HG02885 (cell line): ENCODE measurements at regions not wholly inside any gene's neighbourhood (a gene's known extent, or its start where the extent isn't known, plus 50 kb on each side); places are given as distances from the start of the nearest gene placed in this dataset.

Source experiments
- ATAC-seq: cut with Tn5 transposase; IDR thresholded peaks from one replicate; pipeline ENCODE4 v1.9.1; 2021; ENCODE audit warnings: mild to moderate bottlenecking; ENCODE audit not compliant: unreplicated experiment, poor library complexity

- no peak for ATAC-seq
Observed at GRCh38 chr15:37820380-37821128, 113.9 kb upstream of the TMCO5A start.

- no peak for ATAC-seq
Observed at GRCh38 chr15:37823601-37824275, 110.7 kb upstream of the TMCO5A start.

DNA sequence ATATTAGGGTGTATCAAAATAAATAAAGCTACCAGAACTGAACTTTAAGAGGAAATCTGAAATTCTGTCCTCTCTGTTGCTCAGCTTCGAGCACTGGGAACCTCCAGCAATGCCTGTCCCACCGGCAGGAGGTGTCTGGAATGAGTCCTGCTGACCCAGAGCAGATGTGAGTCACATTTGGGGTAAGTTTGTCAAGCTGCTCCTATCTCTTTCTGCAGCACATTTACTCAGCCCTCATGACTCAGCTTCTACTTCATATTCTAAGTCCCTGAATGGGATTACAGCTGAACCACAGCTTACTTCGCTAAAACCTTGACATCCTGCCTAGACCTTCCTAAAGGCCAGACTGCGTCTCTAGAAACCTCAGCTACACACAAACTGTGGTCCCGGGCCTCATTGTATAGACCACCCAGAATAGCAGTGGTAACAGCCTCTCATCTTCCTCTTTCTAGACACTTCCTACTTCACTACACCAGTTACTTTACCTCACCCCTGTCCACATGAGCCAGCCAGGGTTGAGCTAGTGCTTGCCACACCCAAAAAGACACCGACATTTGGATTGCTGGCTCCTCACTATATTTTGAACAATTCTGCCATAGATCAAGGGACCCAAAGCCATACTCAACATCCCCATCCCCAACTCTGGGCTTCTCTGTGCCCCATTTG lies 109.6 kb upstream of the TMCO5A start:
- no peak for ATAC-seq

DNA sequence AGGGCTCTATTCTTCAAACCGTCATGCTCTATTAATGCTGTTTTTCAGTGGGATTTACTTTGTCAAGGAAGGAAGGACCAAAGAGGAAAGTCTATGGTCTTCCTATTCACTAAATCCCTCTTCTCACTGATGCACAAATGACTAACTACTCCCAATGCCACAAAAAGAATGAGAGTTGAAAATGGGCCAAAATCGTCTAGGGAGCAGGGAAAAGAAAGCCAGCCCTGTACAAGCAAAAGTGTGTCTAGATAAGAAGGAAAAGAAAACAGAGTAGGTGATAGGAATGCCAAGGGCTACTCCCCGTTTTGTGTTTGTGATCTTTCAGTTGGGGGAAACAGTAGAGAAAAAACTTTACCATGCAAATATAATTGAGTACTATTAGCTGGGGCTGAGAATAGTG lies 97.2 kb upstream of the TMCO5A start:
- no peak for ATAC-seq

DNA sequence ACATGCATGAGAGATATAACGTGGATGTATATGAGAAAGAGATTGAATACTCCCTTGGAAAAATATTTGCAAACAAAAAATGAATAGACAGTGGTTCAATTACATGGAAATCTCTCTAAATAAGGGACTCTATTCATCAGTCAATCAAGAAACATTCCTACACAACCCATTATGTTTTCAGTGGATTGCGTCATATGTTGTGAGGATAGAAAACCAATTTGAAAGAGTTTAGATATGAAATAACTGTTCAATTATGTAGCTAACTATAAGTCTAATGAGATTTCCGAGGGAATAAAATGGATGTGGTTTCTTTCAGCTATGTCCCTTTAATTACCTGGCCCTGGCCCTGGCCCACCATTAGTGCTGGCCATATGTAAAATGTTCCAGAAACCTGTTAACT lies 86.7 kb upstream of the TMCO5A start:
- no peak for ATAC-seq

- no peak for ATAC-seq
Observed at GRCh38 chr15:37856109-37856508, 78.3 kb upstream of the TMCO5A start.

DNA sequence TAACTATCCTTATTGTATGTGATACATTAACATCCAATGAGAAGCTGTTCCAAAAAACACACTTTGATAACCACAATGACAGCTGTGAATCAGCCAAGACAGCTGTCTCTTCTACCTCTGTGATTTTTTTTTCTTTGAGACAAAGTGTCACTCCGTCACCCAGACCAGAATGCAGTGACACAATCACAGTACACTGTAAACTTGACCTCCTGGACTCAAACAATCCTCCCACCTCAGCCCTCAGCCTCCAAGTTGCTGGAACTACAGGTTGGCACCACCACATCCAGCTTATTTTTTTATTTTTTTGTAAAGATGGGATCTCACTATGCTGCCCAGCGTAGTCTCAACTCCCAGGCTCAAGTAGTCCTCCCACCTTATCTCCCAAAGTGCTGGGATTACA lies 73.5 kb upstream of the TMCO5A start:
- no peak for ATAC-seq

- no peak for ATAC-seq
Observed at GRCh38 chr15:37865687-37866086, 68.8 kb upstream of the TMCO5A start.

DNA sequence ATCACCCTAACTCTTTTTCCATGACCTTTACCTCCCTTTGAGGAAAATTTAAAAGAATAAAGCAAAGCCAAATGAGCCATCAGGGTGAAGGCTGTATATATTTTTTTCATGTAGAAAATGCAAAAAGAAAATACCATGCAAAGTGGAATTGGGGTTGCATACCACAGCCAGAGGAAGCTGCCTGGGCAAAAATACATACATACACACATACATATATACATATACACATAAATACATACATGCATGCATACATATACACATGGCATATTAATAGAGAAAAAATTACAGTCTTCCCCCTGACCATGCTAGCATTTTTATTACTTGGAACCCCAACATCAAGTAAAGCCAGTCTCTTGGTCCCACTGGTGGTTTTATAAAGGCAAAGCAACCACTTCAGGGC lies 63.7 kb upstream of the TMCO5A start:
- ATAC-seq, result no peak

- ATAC-seq, result no peak
Observed at GRCh38 chr15:37872661-37873060, 61.8 kb upstream of the TMCO5A start.

DNA sequence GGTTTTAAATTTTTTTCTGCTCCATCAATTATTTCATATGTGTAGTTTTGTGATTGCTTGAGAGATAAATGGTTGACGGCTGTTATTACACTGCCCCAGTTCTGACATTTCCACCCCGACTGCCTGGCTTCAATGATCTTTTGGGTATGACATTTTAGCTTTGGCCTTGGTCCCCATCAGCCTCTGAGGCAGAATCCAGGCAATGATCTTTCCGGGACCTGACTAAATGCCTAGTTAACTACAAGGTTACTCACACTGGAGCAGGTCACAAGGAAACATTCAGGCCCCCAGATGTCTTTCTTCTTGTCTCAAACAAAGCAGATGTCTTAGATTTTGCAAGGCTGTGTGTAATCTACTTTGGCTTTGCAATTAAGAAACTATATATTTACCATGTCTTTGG lies 61.1 kb upstream of the TMCO5A start:
- no peak for ATAC-seq

DNA sequence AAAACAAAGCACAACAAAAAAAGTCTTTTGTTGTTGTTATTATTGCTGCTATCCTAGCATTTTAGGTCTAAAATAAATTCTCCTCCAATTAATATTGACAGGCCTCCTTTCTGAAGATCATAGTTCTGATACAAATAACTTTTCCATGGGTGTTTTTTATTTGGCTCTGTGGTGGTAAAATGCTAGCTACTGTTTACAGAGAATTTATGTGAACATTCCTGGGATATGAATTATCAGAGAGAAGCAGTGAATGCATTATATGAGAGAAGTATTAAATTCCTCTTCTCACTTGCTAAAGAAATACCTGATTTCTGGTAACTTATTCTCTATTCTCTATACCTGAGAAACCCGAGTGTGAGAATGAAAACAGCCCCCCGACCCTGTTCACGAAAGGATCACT lies 57.5 kb upstream of the TMCO5A start:
- ATAC-seq, result no peak

DNA sequence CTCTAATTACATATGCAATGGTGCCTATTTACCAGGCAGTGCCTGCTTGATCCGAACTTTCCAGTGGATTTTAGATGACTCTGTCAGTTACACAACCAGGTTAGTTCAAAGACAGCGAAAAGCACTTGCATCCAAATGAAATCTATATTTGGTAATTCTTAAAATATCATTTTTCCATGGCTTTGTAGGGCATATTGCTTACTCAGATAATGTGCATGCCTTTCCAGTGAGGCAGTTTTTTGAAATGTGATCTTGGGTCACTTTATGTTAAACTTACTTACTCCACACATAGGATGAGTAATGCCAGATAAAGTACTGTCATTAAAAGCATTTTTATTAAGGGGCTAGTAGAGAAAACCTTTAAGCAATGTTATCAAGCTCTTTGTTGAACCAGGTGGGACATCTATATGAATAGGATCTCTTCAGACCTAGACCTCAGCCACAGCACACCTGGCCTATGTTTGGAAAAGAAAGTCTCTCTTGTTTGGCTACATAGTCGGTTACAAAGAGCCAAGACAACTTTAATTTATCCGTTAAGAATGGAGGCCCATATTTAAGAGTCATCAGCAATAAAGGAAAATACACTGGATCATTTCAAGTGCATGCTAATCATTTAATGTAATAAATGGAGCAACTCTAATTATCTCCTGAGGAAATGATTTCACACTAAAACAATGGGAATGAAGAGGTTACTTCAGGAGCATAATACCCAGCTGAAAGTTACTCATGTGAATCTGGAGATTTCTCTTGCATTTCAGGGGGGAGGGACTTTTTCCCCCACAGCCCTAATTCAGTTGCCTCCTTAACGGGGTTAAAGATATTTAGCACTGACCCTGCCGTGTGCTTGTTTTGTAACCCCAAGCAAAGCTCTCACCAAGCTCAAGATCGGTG lies 56.3 kb upstream of the TMCO5A start:
- ATAC-seq, result no peak

DNA sequence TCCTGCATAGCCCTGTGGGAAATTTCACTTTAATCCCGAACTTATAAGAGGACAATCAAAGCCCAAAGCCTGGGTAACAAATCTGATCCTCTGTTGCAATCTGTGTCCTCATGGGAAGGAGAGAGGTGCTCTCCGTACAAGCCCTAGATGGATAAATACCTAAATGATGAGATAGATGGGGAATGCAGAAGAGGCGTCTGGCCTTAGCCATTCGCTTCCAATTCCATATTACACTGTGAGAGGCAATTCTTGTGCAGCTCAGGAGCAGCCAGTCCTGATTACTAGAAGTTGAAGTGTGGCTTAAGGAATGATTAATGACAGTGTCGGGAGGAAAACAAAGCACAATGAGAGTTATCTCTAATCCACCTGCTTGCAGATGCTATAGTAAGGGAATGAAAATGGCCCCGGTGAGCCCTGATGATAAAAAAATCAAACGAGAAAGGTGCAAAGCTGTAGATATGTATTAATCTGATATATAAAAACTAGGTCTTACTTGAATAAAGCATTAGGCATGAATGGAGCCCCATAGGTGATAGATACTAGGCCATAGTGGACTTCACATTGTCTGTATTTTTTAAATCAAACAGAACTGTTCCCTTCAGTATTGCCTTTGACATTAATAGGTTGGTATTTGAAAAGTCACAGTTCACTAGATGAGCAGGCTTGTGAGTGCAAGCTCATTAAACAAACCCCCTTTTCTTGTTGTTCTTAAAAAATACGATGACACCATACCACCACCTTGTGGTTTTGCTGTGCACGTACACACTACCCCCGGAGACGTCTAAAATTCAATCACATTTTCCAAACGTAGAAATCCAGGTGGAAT lies 54.2 kb upstream of the TMCO5A start:
- ATAC-seq, result peak; percentile 57

- no peak for ATAC-seq
Observed at GRCh38 chr15:37880835-37881153, 53.6 kb upstream of the TMCO5A start.

DNA sequence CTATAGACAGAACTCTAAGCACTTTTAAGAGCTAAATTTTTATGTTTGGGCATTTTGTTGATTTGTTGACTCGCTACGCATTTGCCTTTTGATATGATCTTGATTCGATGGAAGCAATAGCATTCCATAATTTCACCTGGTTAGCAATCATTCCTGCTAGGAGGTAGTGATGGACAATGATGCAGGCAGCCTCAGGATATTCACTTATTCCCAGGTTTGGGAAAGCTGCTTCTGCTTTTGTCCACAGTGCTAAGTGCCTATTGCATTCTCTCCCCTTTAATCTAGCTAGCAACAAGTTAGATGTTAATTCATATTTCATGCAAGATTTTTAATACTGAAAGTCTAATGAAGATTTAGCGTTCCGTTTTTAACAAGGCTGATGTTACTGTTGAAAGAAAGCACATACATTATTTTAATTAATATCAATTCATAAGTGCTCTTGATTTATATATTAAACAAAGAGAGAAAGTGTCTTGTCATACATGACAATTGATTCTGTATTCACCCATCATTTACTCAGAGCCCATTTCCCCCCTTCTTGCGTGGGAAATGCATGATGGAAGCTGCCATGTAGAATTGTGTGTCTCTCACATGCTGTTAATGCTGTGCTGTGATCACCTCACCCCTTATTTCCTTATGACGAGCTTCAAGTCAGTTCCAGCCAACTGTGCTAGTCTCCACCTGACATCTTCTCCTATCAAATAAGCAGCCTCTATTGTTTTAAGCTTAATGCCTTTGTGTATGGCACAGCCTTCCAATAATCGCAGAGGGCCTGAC lies 53.0 kb upstream of the TMCO5A start:
- no peak for ATAC-seq

- no peak for ATAC-seq
Observed at GRCh38 chr15:37882640-37883039, 51.8 kb upstream of the TMCO5A start.
